CD4-positive, alpha-beta T cell treated with Interleukin-10 for 1 hour (primary cell): ENCODE measurements at regions not wholly inside any gene's neighbourhood (a gene's known extent, or its start where the extent isn't known, plus 50 kb on each side); places are given as distances from the start of the nearest gene placed in this dataset.
"Not testable (repeated sequence)": the region's sequence is repeated elsewhere in the genome, so short reads cannot be mapped to it uniquely, and the experiment has no call there.

Experiments
- DNase-seq: peaks from one replicate; pipeline ENCODE4 v3.0.0-alpha.2; 2020

DNA sequence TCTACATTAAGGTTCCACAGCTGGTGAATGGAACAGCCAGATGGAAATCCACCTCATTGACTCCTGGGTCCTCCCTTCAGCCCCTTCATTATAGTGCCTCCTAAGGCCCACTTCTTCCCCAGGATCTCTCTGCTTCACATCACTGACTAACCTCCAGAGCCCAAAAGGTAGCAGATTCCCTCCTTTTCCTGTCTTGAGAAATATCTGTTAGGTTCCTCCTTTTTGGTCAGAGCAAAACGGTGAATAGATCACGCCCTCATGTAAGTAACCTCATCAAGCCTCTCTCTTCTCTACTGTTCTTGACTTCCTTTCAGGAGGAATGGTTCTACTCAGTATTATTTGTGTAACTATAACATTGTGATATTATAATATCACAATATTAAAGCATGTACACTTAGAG lies 155.0 kb upstream of the SRD5A2 start:
- no peak for DNase-seq

GRCh38 chr2:31729442-31730092 lies 148.8 kb upstream of the SRD5A2 start:
- no peak for DNase-seq

- no peak for DNase-seq
Observed at GRCh38 chr2:31729065-31729439, 148.3 kb upstream of the SRD5A2 start.

GRCh38 chr2:31728406-31729064 lies 147.8 kb upstream of the SRD5A2 start:
- no peak for DNase-seq

DNA sequence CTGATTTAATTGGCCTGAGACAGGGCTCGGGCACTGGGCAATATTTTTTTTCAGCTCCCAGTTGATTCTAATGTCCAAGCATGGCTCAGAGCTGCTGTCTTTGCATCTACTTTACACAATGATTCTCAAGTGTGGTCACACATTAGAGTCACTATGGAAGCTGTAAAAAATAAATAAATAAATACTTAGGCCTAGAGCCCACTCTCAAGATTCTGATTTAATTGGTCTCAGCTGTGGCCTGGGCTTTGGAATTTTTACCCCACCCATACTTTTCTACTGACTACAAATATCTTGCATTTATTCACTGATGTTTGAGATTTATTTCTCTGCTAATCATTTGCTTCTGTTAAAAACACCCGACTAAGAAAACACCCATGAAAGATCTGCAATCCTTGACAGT lies 145.7 kb upstream of the SRD5A2 start:
- DNase-seq = no peak

DNA sequence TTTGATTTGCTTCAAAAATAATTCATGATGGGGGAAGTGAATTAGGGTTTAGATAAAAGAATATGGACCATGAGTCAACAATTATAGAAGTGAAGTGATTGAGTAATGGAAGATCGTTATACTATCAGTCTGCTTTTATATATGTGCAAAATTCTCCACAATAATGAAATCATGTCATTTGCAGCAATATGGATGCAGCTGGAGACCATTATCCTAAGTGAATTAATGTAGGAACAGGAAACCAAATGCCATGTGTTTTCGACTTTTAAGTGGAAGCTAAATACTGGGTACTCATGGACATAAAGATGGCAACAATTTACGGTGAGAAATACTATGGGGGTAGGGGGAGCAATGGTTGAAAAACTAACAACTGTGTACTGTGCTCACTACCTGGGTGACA lies 144.7 kb upstream of the SRD5A2 start:
- DNase-seq = no peak

GRCh38 chr2:31711737-31712136 lies 131.0 kb upstream of the SRD5A2 start:
- DNase-seq = no peak

DNA sequence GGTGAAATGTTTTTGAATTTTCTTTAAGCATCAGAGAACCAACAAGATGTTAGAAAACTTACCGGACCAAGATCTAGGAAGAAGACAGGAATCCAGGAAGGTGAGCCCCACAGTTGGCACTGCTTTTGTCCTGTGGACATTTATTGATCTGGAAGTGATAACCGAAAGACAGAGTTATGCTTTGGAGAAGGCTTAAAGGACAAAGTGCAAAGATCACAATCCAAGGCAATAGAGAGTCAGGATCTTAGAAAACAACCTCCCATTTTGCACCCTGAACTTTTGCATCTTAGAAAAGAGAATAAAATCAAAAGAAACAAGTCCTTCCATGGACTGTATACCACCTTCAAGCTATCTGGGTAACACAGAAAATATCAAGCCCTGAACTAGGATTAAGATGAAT lies 129.4 kb upstream of the SRD5A2 start:
- no peak for DNase-seq

GRCh38 chr2:31707992-31708391 lies 127.3 kb upstream of the SRD5A2 start:
- DNase-seq = no peak

- DNase-seq = no peak
Observed at GRCh38 chr2:31704561-31705212, 123.9 kb upstream of the SRD5A2 start.

DNA sequence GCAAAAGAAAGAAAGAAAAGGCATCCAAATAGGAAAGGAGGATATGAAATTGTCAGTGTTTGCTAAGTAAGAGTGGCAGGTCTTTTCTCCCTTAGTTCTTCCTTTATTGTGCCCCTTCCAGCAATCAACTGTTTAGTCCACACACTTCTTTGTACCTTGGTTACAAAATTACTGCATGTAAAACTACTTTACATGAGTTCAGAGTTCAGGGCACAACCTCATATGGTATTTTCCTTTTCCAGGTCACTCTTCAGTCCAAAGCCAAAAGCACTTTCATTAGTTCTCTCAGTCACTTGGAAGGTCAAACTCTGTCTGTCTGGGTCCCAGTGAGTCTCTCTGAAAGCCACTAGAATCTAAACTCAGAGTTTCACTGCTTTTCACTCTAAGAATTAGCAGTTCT lies 122.5 kb upstream of the SRD5A2 start:
- DNase-seq = no peak

DNA sequence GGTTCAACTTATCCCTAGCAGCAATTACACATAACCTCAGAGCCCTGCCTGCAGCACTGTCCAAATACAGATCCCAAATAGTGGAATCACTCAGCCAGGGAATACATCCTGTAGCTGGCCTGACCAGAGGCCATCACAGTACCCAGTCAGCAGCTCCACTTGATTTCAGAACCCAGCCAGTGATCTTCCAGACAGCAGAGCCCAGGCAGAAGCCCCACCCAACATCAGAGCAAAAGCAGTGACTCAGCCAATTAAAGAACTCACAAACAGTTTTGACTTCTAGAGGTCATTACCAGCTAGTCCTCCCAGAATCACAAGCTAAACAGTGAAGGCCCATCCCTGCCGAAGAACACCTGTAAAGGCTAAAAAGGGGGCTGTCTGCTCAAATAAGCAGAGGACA lies 118.0 kb upstream of the SRD5A2 start:
- DNase-seq = no peak

- DNase-seq = no peak
Observed at GRCh38 chr2:31696068-31696467, 115.3 kb upstream of the SRD5A2 start.

DNA sequence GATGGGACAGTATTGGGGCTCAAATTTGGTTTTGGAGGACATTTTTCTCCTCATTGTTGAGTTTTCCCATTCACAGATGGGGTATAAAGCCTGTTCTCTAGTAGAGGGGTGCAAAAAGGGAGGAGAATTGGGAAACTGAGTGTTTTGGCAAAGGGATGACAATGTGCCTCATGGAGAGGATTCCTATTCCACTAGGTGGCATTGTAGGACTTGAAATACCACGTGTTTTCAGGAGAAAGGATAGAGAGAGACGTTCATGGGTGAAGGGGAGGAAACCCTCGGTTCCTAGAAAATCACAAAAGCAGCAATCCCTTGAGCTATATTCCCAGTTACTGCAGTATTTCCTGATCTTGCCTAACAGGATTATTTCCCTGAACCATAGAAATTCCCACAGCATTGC lies 113.7 kb upstream of the SRD5A2 start:
- no peak for DNase-seq

DNA sequence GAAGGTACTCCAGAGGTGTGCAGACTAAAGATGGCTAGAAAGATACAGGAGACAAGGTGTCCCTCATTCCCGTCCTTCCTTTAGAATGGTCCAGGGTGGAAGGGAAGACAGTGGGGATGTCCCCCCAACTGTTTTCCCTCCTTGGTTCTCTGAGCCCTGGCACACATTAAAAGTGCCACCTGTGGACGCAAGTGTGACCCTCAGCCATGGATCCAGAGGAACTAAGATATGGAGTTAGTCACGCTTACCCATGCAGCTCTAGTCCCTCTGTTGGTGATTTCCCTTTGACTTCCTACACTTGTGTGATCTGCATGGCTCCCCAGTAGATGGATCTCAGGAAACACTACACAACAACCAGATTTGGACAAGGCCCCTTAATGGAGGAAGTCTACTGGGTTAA lies 113.1 kb upstream of the SRD5A2 start:
- no peak for DNase-seq

DNA sequence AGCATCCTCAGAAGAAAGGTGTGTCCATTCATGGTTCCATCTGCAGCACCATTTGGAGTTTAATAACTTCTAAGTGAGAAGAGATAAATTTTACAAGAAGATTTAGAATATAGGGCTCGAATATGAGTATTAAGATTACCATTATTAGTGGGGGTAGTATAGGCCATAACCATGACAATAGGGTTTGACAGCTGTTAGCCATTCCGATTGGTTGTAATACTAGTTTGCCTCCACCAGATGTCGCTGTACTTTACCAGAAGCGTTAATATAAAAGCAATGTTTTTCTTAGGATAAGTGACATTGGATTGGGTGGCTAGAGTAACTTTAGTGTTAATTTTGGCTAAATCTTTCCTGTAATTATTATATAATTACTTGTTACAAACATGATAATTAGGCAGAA lies 107.5 kb upstream of the SRD5A2 start:
- DNase-seq = peak; percentile 25

GRCh38 chr2:31683506-31683905 lies 102.8 kb upstream of the SRD5A2 start:
- not testable (repeated sequence) for DNase-seq

DNA sequence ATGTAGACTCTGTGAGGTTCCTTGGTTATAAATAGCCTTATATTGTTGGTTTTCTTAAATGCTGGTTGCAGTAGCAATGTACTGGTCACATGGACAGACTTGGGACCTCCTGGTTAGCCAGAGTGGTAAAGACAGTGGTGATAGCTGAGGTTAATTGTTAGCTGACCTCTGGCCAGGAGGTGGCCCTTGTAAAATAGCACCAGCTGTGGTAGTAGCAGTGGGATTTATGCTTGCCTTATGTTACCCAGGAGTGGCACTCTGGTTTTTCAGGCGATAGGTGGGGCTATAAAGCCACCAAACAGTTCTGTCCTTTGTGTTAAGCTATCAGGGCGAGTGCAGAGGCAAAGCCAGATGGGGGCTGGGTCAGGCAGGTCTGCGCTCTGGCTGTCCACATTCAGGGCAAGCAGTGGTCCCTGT lies 94.8 kb upstream of the SRD5A2 start:
- no peak for DNase-seq

DNA sequence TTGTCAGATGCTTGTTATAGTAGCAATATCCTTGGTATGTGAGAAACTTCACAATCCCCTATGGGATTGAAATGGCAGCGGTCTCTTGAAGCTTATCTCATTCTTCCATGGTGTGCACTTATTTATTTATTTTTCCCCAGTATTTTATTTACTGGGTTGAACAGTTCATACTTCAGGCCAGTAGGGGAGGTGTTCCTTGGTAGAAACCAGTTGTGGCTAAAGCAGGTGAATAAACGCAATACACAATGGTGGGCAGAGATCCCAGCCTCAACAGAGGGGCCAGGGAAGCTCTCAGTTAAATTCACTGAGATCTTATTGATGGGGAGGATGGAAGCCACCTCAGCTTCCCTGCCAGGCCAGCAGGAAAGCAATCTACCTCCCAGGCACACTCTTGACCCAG lies 93.7 kb upstream of the SRD5A2 start:
- no peak for DNase-seq

- DNase-seq = no peak
Observed at GRCh38 chr2:31666878-31667277, 86.1 kb upstream of the SRD5A2 start.

GRCh38 chr2:31664949-31665724 lies 84.4 kb upstream of the SRD5A2 start:
- no peak for DNase-seq

DNA sequence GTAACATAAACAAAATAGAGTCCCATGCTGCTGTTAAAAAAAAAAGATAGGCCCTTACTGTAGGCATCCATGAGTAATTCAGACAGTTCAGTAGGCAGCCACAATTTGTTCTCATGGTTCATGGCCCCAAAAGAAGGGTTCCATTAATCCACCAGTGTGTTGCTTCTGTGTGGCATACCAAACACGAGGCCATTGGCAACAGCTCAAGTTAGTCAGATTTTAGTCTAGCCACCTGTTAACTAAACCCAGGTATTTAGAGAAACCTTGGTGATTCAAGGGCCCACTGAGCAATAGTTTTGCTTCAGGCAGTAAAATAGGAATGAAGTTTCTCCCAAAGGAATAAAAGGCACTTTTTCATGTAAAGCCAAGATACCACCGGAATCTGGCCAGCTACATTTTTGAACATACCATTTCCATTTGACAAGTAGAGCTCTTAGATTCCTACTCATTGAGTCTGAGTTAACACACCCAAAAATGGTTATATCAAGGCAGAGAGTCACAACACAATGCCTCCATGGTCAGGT lies 80.1 kb upstream of the SRD5A2 start:
- DNase-seq = no peak

DNA sequence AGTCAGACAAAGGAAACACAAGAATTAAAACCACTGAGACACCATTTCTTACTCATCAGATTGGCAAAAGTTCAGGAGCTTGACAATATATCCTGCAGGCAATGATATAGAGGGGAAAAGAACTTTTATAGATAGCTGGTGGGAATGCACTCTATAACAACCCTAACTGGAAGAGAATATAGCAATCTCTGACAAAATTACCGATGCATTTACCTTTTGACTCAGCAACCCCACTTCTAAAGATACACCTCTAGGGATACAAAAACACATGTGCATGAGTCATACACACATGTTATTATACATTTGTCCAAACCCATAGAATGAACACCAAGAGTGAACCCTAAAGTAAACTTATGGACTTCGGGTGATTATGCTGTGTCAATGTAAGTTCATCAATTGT lies 79.4 kb upstream of the SRD5A2 start:
- no peak for DNase-seq

GRCh38 chr2:31654241-31654640 lies 73.5 kb upstream of the SRD5A2 start:
- DNase-seq = no peak
